PFSK-1 (cell line): ENCODE measurements at regions not wholly inside any gene's neighbourhood (a gene's known extent, or its start where the extent isn't known, plus 50 kb on each side); places are given as distances from the start of the nearest gene placed in this dataset.

Experiments used
- FOXP2 ChIP-seq: optimal IDR thresholded peaks from 2 replicates; pipeline ENCODE3; 2011; ENCODE audit warnings: borderline replicate concordance, control low read depth, inconsistent platforms; ENCODE audit not compliant: insufficient read depth; ENCODE audit errors: extremely low read length, extremely low read depth
- POLR2AphosphoS5 ChIP-seq: IDR thresholded peaks from 2 replicates; pipeline ENCODE4 v1.6.1; 2012; ENCODE audit warnings: low read depth, mild to moderate bottlenecking, control low read depth, low read length, moderate library complexity
- SIN3A ChIP-seq: IDR thresholded peaks from 2 replicates; pipeline ENCODE4 v1.6.1; 2012; ENCODE audit warnings: mild to moderate bottlenecking, low read length, moderate library complexity, borderline replicate concordance; ENCODE audit not compliant: insufficient read depth
- TAF1 ChIP-seq: IDR thresholded peaks from 2 replicates; pipeline ENCODE4 v1.6.1; 2012; ENCODE audit warnings: low read length, control low read depth, borderline replicate concordance; ENCODE audit not compliant: insufficient read depth
- TF ChIP-seq, protein P1 (sequence below), 2 experiments: IDR thresholded peaks; 2 replicates each; pipeline versions ENCODE4 v1.6.1 to v1.8.0; 2011 to 2012; ENCODE audit warnings: low read depth in 2 of 2, low read length in 2 of 2, control low read depth in 1 of 2, inconsistent platforms in 1 of 2, mild to moderate bottlenecking in 1 of 2, moderate library complexity in 1 of 2; ENCODE audit not compliant: insufficient read depth in 1 of 2

GRCh38 chr2:12054956-12055618, 308.7 kb downstream of the LPIN1 start:
- TF ChIP-seq TAF1 (no peak), SIN3A (no peak), POLR2AphosphoS5 (no peak), FOXP2 (no peak)
- TF ChIP-seq, protein P1, sequence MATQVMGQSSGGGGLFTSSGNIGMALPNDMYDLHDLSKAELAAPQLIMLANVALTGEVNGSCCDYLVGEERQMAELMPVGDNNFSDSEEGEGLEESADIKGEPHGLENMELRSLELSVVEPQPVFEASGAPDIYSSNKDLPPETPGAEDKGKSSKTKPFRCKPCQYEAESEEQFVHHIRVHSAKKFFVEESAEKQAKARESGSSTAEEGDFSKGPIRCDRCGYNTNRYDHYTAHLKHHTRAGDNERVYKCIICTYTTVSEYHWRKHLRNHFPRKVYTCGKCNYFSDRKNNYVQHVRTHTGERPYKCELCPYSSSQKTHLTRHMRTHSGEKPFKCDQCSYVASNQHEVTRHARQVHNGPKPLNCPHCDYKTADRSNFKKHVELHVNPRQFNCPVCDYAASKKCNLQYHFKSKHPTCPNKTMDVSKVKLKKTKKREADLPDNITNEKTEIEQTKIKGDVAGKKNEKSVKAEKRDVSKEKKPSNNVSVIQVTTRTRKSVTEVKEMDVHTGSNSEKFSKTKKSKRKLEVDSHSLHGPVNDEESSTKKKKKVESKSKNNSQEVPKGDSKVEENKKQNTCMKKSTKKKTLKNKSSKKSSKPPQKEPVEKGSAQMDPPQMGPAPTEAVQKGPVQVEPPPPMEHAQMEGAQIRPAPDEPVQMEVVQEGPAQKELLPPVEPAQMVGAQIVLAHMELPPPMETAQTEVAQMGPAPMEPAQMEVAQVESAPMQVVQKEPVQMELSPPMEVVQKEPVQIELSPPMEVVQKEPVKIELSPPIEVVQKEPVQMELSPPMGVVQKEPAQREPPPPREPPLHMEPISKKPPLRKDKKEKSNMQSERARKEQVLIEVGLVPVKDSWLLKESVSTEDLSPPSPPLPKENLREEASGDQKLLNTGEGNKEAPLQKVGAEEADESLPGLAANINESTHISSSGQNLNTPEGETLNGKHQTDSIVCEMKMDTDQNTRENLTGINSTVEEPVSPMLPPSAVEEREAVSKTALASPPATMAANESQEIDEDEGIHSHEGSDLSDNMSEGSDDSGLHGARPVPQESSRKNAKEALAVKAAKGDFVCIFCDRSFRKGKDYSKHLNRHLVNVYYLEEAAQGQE (IDR thresholded peaks at IDR 0.05; ENCODE audit: insufficient read depth in 1 of 2, low read depth in 2 of 2, low read length in 2 of 2) = no peak
